Neural progenitor cell (in vitro differentiated cells): ENCODE measurements at regions not wholly inside any gene's neighbourhood (a gene's known extent, or its start where the extent isn't known, plus 50 kb on each side); places are given as distances from the start of the nearest gene placed in this dataset.

Experiments used
- EZH2 ChIP-seq: fragments of 200-600 bp; sonication (generic); IDR thresholded peaks from 2 replicates; pipeline ENCODE4 v1.6.1; 2017; ENCODE audit warnings: antibody characterized with exemption, mild to moderate bottlenecking, moderate library complexity
- TF ChIP-seq, protein P1 (sequence below): fragments of 200-600 bp; sonication (generic); IDR thresholded peaks from 2 replicates; pipeline ENCODE4 v1.5.1; 2017; ENCODE audit warnings: antibody characterized with exemption, mild to moderate bottlenecking

DNA sequence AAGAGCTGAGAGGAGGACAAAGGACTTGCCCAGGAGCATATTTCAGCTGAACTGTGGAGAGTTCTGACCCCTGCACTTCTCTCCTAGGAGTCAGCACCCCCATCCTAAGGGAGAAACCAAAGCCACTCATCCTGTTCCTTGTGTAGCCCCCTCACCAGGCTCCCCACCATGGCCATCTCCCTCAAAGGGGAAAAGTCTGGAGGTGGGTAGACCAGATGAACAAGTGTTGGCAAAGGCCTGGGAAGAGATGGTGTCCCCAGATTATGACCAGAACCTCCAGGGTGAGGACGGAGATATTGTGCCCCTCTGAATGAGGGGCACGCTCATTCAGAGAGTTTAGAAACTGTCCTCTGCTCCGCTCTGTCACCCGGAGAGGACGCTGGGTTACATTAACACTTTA is 880.0 kb downstream of the BRD1 start:
- TF ChIP-seq, protein P1, sequence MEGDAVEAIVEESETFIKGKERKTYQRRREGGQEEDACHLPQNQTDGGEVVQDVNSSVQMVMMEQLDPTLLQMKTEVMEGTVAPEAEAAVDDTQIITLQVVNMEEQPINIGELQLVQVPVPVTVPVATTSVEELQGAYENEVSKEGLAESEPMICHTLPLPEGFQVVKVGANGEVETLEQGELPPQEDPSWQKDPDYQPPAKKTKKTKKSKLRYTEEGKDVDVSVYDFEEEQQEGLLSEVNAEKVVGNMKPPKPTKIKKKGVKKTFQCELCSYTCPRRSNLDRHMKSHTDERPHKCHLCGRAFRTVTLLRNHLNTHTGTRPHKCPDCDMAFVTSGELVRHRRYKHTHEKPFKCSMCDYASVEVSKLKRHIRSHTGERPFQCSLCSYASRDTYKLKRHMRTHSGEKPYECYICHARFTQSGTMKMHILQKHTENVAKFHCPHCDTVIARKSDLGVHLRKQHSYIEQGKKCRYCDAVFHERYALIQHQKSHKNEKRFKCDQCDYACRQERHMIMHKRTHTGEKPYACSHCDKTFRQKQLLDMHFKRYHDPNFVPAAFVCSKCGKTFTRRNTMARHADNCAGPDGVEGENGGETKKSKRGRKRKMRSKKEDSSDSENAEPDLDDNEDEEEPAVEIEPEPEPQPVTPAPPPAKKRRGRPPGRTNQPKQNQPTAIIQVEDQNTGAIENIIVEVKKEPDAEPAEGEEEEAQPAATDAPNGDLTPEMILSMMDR = no peak
- no peak for TF ChIP-seq EZH2
